ENCODE measurements at regions not wholly inside any gene's neighbourhood (a gene's known extent, or its start where the extent isn't known, plus 50 kb on each side); places are given as distances from the start of the nearest gene placed in this dataset.
A peak's percentile ranks its signal among the peaks of the same experiment; 100 is the strongest.

DNA sequence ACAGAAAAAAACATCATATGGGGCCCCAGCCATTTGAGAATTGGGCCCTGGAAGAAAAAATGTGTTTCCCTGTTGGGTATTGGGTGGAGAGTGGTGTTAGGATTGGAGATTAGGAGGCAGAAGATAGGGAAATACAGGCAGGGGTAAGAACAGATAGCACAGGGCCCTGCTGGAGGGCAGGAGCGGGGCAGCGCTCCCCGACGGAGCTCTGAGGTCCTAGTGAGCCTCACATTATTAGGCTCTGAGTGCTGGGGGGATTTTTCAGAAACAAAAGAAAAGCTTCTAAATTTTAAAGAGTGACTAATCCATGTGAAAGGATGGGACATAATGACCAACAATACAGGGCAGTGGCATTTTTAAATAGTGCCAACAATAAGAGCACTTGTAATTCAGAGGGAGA lies 241.2 kb downstream of the SOX2 start:
- Histone ChIP-seq H3K4me3 (no peak overlapping the region), H3K4me1 (ENCODE audit: control insufficient read depth in 1 of 2, low read depth in 2 of 2) (no peaks in the 10 kb centered on the region), H3K27ac (no peak overlapping the region), H3K27me3 (replicated peaks; ENCODE audit: insufficient read depth) (no peaks in the 10 kb centered on the region), H3K36me3 (no peaks in the 10 kb centered on the region), H3K9me3 (no peaks in the 10 kb centered on the region)
- ATAC-seq (ENCODE audit: insufficient number of reproducible peaks, low FRiP score, low read depth) (no peak), DNase-seq (ENCODE audit: low spot score) (no peak)
- TF ChIP-seq, protein P1, sequence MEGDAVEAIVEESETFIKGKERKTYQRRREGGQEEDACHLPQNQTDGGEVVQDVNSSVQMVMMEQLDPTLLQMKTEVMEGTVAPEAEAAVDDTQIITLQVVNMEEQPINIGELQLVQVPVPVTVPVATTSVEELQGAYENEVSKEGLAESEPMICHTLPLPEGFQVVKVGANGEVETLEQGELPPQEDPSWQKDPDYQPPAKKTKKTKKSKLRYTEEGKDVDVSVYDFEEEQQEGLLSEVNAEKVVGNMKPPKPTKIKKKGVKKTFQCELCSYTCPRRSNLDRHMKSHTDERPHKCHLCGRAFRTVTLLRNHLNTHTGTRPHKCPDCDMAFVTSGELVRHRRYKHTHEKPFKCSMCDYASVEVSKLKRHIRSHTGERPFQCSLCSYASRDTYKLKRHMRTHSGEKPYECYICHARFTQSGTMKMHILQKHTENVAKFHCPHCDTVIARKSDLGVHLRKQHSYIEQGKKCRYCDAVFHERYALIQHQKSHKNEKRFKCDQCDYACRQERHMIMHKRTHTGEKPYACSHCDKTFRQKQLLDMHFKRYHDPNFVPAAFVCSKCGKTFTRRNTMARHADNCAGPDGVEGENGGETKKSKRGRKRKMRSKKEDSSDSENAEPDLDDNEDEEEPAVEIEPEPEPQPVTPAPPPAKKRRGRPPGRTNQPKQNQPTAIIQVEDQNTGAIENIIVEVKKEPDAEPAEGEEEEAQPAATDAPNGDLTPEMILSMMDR (IDR thresholded peaks at IDR 0.05), result no peak

DNA sequence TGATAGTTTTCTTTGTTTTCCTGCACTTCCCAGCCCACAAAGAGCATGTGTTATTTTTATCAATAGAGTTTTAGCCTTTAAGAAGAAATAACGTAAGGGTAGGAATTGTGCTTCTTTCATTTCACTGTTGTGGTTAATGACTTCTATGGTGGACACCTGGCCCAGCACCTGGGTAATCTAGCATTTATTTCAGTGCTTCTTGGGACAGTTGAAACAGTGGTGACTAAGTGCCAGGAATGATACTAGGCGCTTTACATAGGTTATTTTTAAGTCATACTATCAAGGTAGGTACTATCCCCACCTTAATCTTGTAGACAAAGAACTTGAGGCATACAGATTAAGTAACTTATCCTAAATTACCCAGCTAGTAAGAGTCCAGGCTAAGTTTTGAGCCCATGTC lies 243.8 kb downstream of the SOX2 start:
- no peak overlapping the region for H3K4me3 ChIP-seq
- TF ChIP-seq, protein P1 (IDR thresholded peaks at IDR 0.05), result no peak
- DNase-seq (ENCODE audit: low spot score) (no peak), ATAC-seq (ENCODE audit: insufficient number of reproducible peaks, low FRiP score, low read depth) (no peak)
- no peaks in the 10 kb centered on the region for H3K27me3 ChIP-seq (replicated peaks; ENCODE audit: insufficient read depth)
- H3K36me3 ChIP-seq, result no peaks in the 10 kb centered on the region
- H3K4me1 ChIP-seq (ENCODE audit: control insufficient read depth in 1 of 2, low read depth in 2 of 2), result no peaks in the 10 kb centered on the region
- H3K9me3 ChIP-seq, result no peaks in the 10 kb centered on the region
- H3K27ac ChIP-seq, result no peak overlapping the region

DNA sequence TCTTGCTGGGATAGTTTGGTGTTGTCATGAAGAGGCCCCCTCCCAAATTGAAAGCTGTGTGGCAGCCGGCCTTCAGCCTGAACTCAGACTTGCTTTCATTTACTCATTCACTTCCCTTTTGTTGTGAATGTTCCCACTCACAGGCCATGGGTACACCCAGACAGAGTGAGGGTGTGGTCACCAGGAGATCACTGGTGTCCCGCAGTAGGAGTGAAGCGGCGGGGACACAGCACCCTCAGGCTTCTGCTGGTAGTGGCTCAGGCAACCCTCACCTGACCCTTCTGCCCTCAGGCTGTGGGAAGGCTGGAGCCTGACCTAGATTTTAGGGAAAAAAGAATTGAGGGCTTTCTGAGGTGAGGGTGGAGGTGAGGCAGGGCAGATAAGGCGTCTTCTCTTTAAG lies 244.4 kb downstream of the SOX2 start:
- Histone ChIP-seq H3K9me3 (no peaks in the 10 kb centered on the region), H3K27me3 (replicated peaks; ENCODE audit: insufficient read depth) (no peaks in the 10 kb centered on the region), H3K4me3 (no peak overlapping the region), H3K27ac (no peak overlapping the region), H3K36me3 (no peaks in the 10 kb centered on the region), H3K4me1 (ENCODE audit: control insufficient read depth in 1 of 2, low read depth in 2 of 2) (no peaks in the 10 kb centered on the region)
- peak; percentile 25 for ATAC-seq (ENCODE audit: insufficient number of reproducible peaks, low FRiP score, low read depth)
- TF ChIP-seq, protein P1 (IDR thresholded peaks at IDR 0.05), result no peak
- no peak for DNase-seq (ENCODE audit: low spot score)

DNA sequence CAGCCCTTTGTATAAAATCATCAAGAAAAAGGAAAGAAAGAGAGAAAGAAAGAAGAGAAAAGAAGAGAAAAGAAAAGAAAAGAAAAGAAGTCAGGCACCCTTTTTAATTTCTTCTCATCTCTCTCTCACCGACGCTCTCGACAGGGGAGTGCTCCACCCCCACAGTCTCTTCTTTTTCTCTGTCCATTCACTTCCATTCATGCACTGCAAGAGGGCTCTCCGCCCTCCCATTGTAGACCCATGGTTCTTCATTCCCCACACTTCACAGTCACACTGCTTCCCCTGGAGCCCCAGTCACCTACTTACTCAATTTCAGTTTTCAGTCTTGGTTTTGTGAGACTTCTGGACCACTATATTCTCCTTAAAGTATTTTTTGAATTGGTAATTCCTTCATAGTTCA lies 254.7 kb downstream of the SOX2 start:
- no peak for ATAC-seq (ENCODE audit: insufficient number of reproducible peaks, low FRiP score, low read depth)

DNA sequence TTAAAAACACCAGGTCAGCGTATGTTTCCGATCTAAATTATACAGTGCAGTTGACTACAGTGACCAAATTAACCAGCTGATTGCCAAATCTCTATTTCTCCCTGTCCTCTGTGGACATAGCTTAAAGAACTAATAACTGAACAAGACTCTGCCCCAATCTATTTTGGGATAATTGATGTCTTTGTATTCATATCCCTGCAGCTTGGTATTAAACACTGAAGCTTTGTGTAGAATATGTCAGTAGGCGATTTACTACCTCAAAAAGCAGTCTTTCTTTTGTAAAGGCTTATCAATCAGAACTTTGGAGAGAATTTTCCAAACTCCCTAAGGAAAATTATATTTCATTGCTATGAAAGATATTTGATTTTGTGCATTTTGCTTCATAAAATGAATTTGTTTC lies 258.2 kb downstream of the SOX2 start:
- ATAC-seq (ENCODE audit: insufficient number of reproducible peaks, low FRiP score, low read depth) (no peak), DNase-seq (ENCODE audit: low spot score) (no peak)
- no peaks in the 10 kb centered on the region for H3K9me3 ChIP-seq
- H3K36me3 ChIP-seq, result no peaks in the 10 kb centered on the region
- no peaks in the 10 kb centered on the region for H3K4me1 ChIP-seq (ENCODE audit: control insufficient read depth in 1 of 2, low read depth in 2 of 2)
- H3K4me3 ChIP-seq, result no peak overlapping the region
- TF ChIP-seq, protein P1 (IDR thresholded peaks at IDR 0.05), result no peak
- H3K27ac ChIP-seq, result no peak overlapping the region
- H3K27me3 ChIP-seq (replicated peaks; ENCODE audit: insufficient read depth), result no peaks in the 10 kb centered on the region

More for the DNA sequence above, 254.7 kb downstream of the SOX2 start:
- H3K36me3 ChIP-seq, result no peaks in the 10 kb centered on the region
- H3K4me3 ChIP-seq, result no peak overlapping the region
- DNase-seq (ENCODE audit: low spot score), result no peak
- H3K4me1 ChIP-seq (ENCODE audit: control insufficient read depth in 1 of 2, low read depth in 2 of 2), result no peaks in the 10 kb centered on the region
- no peak overlapping the region for H3K27ac ChIP-seq
- no peaks in the 10 kb centered on the region for H3K27me3 ChIP-seq (replicated peaks; ENCODE audit: insufficient read depth)
- no peaks in the 10 kb centered on the region for H3K9me3 ChIP-seq
- TF ChIP-seq, protein P1 (IDR thresholded peaks at IDR 0.05), result no peak
